ENCODE measurements at regions not wholly inside any gene's neighbourhood (a gene's known extent, or its start where the extent isn't known, plus 50 kb on each side); places are given as distances from the start of the nearest gene placed in this dataset.
"Not testable (repeated sequence)": the region's sequence is repeated elsewhere in the genome, so short reads cannot be mapped to it uniquely, and the experiment has no call there.

DNA sequence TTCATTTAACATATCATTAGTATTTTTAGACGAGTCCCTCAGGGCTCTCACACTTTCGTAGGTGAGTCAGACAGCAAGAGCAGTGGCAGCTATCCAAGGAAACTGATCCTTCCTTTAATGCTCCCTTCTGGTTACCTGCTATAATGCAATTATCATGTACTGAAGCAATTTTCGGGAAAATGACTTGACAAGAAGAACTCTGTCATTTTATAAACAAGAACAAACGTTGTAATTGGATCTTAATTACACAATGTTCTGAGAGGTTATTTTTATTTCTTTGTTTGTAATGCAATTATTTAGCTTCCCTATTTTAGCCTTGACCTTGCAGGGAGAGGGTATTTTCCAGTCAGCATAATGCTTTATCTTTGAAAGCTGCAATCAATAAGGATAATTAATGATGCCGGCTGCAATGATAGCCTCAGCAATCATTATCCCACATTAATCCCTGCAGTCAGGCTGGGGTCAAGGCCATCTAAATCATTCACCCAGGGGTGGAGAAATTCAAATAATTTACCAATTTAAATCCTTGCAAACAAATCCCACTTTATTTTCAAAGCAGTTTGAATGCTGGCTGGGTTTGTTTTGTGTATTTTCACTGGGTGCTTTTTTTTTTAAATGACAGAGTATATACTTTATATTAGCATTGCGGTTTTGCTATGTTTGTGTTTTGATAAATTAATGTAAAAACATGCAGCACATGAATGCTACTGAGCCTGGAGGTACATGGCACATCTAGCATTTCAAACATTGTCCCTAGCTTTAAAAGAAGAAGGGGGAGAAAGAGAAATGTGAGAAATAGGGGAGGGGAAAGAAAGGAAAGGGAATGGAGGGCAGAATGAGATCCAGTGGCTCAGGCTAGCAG is 249.9 kb downstream of the SHOX2 start (continued):
- TF ChIP-seq RNF2 (IDR thresholded peaks at IDR 0.05; ENCODE audit: borderline replicate concordance, low read depth, low read length, missing control alignments, poor library complexity, severe bottlenecking) = no peak
- no peak for TF ChIP-seq TAF7 (optimal IDR thresholded peaks at IDR 0.05; ENCODE audit: borderline replicate concordance, low read depth, low read length)
- TF ChIP-seq EP300 (IDR thresholded peaks at IDR 0.05; ENCODE audit: borderline replicate concordance in 1 of 2, low read depth in 2 of 2, low read length in 2 of 2) = no peak

DNA sequence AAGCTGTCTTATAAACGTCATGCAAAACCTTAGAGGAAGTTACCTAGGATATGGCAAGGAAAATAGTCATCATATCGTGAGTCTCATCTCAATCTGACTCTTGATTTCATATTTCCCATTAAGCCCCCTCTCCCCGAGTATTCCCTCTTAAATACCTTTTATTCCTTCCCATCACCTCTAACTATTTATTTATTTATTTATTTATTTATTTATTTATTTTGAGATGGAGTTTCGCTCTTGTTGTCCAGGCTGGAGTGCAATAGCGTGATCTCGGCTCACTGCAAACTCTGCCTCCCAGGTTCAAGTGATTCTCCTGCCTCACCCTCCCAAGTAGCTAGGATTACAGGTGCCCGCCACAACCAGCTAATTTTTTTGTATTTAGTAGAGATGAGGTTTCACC is 260.4 kb downstream of the SHOX2 start:
- H2BK120ac ChIP-seq (replicated peaks; ENCODE audit: low read depth, low read length); H2BK15ac ChIP-seq (ENCODE audit: low read length); H3K14ac ChIP-seq (ENCODE audit: insufficient read length); H4K5ac ChIP-seq (ENCODE audit: insufficient read length, low read depth, low read length); H3K23ac ChIP-seq (ENCODE audit: insufficient read length); H2BK5ac ChIP-seq (ENCODE audit: low read depth, low read length); H4K8ac ChIP-seq (ENCODE audit: extremely low read depth, insufficient read depth, low read length); H2BK12ac ChIP-seq (ENCODE audit: low read depth, low read length); H3K79me2 ChIP-seq (ENCODE audit: control insufficient read depth in 1 of 2, insufficient read depth in 2 of 2, low read length in 2 of 2); H3K36me3 ChIP-seq (ENCODE audit: control insufficient read depth in 2 of 4, insufficient read depth in 4 of 4, low read length in 3 of 4); H4K91ac ChIP-seq (replicated peaks; ENCODE audit: insufficient read length, low read length); H3K27ac ChIP-seq (ENCODE audit: low read depth, low read length); H4K20me1 ChIP-seq (replicated peaks in 1 of 2; ENCODE audit: control insufficient read depth in 1 of 2, insufficient read depth in 2 of 2, low read length in 2 of 2); H2AK5ac ChIP-seq (ENCODE audit: low read depth, low read length); H3K79me1 ChIP-seq (ENCODE audit: low read depth, low read length); H3K56ac ChIP-seq (replicated peaks; ENCODE audit: insufficient read length, low read depth, low read length); FAIRE-seq; H3K4me2 ChIP-seq (ENCODE audit: insufficient read depth in 1 of 2, low read depth in 2 of 2, low read length in 2 of 2); H3K23me2 ChIP-seq (ENCODE audit: low read depth, low read length); POLR2A ChIA-PET (ENCODE audit: partially characterized antibody); H2BK20ac ChIP-seq (ENCODE audit: low read length); H3K9ac ChIP-seq (replicated peaks in 1 of 4; ENCODE audit: extremely low read depth in 1 of 4, low read depth in 3 of 4, low read length in 3 of 4); H3K9me3 ChIP-seq (ENCODE audit: insufficient read depth in 2 of 2, low read depth in 1 of 2, low read length in 1 of 2); H3K4me3 ChIP-seq (ENCODE audit: extremely low read depth in 1 of 4, insufficient read depth in 2 of 4, low read depth in 3 of 4, low read length in 4 of 4); H2AFZ ChIP-seq (ENCODE audit: low read length); H3K4me1 ChIP-seq (replicated peaks in 1 of 4; ENCODE audit: control insufficient read depth in 3 of 4, insufficient read depth in 4 of 4, low read length in 3 of 4); H3K27me3 ChIP-seq (replicated peaks in 1 of 4; ENCODE audit: control insufficient read depth in 3 of 4, extremely low read depth in 1 of 4, insufficient read depth in 3 of 4, low read length in 3 of 4); H3K4ac ChIP-seq (replicated peaks; ENCODE audit: insufficient read length, low read depth, low read length); DNase-seq (ENCODE audit: low read depth in 1 of 2, low spot score in 2 of 2); H3K18ac ChIP-seq (ENCODE audit: extremely low read depth, low read length): not testable (repeated sequence)
- CTCF ChIA-PET (ENCODE audit: partially characterized antibody) = interaction anchor here (1.3 kb wide), 1 partner anchor 98 kb away, joined by 4 read pairs; no protein-coding TSS in a partner anchor
- 83 to 100% methylated on average over 1 to 7 of the region's 7 CpGs for WGBS, 2 experiments (ENCODE audit: extremely low coverage in 1 of 2, insufficient coverage in 1 of 2, insufficient read length in 1 of 2, insufficient replicate concordance in 2 of 2, low coverage in 1 of 2, low lambda C conversion rate in 2 of 2, missing lambda C conversion rate in 1 of 2)
